GM12878 (cell line): ENCODE measurements at regions not wholly inside any gene's neighbourhood (a gene's known extent, or its start where the extent isn't known, plus 50 kb on each side); places are given as distances from the start of the nearest gene placed in this dataset.

Experiments
- BRCA1 ChIP-seq: IDR thresholded peaks from 2 replicates; pipeline ENCODE4 v1.6.1; 2011; ENCODE audit warnings: low read depth, low read length, improper control_type of control experiment
- EZH2 ChIP-seq: IDR thresholded peaks from 2 replicates; pipeline ENCODE4 v1.6.1; 2012; ENCODE audit warnings: low read depth, mild to moderate bottlenecking, control low read depth, inconsistent platforms, low read length, borderline replicate concordance; ENCODE audit not compliant: control insufficient read depth
- NR2C2 ChIP-seq: IDR thresholded peaks from 2 replicates; pipeline ENCODE4 v1.6.1; 2011; ENCODE audit warnings: borderline replicate concordance, low read depth; ENCODE audit not compliant: control insufficient read depth, insufficient read length
- POLR2A ChIP-seq: IDR thresholded peaks from 2 replicates; pipeline ENCODE4 v1.6.1; 2011; ENCODE audit warnings: low read depth, mild to moderate bottlenecking, low read length
- RCOR1 ChIP-seq: conservative IDR thresholded peaks from 2 replicates; pipeline ENCODE4 v1.6.1; 2012; ENCODE audit warnings: low read depth, low read length, improper control_type of control experiment
- TCF3 ChIP-seq: IDR thresholded peaks from 2 replicates; pipeline ENCODE4 v1.6.1; 2012; ENCODE audit warnings: low read depth, mild to moderate bottlenecking, low read length, borderline replicate concordance; ENCODE audit not compliant: insufficient read depth
- ZNF24 ChIP-seq: fragments of 450-650 bp; IDR thresholded peaks from 2 replicates; pipeline ENCODE4 v1.6.1; 2017; ENCODE audit warnings: antibody characterized with exemption, mild to moderate bottlenecking
- ZNF274 ChIP-seq: IDR thresholded peaks from one replicate; pipeline ENCODE4 v1.8.0; 2011; ENCODE audit not compliant: insufficient read length, insufficient read depth
- TF ChIP-seq, protein P1 (sequence below): fragments of 450-650 bp; conservative IDR thresholded peaks from 2 replicates; pipeline ENCODE4 v1.6.1; 2017; ENCODE audit warnings: mild to moderate bottlenecking, moderate library complexity
- TF ChIP-seq, protein P2 (sequence below), 3 experiments: IDR thresholded peaks in 2 of 3; conservative IDR thresholded peaks in 1 of 3; 2 replicates each; pipeline ENCODE4 v1.5.1; 2011; ENCODE audit warnings: low read depth in 3 of 3, low read length in 3 of 3, mild to moderate bottlenecking in 3 of 3, control low read depth in 2 of 3, moderate library complexity in 2 of 3, inconsistent platforms in 1 of 3, mixed read lengths in 1 of 3; ENCODE audit not compliant: control insufficient read depth in 2 of 3, insufficient read depth in 1 of 3; ENCODE audit errors: extremely low read depth in 1 of 3

DNA sequence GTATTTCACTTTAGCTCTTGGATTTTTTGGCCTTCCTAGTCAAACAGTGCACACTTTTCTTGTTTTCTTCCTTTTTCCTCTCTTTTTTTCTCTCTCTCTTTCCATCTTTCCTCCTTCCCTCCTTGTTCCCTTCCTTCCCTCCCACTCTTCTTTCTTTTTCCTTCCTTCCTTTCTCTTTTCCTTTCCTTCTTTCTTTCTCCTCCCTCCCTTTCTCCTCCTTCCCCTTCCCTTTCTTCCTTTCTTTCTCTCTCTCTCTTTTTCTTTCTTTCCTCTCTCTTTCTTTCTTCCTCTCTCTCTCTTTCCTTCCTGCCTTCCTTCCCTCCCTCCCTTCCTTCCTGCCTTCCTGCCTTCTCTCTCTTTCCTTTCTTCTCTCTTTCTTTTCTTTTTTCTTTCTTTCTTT is 181.6 kb upstream of the ELAC2 start:
- TF ChIP-seq ZNF24: no peak
- TF ChIP-seq, protein P1, sequence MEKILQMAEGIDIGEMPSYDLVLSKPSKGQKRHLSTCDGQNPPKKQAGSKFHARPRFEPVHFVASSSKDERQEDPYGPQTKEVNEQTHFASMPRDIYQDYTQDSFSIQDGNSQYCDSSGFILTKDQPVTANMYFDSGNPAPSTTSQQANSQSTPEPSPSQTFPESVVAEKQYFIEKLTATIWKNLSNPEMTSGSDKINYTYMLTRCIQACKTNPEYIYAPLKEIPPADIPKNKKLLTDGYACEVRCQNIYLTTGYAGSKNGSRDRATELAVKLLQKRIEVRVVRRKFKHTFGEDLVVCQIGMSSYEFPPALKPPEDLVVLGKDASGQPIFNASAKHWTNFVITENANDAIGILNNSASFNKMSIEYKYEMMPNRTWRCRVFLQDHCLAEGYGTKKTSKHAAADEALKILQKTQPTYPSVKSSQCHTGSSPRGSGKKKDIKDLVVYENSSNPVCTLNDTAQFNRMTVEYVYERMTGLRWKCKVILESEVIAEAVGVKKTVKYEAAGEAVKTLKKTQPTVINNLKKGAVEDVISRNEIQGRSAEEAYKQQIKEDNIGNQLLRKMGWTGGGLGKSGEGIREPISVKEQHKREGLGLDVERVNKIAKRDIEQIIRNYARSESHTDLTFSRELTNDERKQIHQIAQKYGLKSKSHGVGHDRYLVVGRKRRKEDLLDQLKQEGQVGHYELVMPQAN: no peak
- no peak for TF ChIP-seq NR2C2
- TF ChIP-seq RCOR1: no peak
- TF ChIP-seq, protein P2, sequence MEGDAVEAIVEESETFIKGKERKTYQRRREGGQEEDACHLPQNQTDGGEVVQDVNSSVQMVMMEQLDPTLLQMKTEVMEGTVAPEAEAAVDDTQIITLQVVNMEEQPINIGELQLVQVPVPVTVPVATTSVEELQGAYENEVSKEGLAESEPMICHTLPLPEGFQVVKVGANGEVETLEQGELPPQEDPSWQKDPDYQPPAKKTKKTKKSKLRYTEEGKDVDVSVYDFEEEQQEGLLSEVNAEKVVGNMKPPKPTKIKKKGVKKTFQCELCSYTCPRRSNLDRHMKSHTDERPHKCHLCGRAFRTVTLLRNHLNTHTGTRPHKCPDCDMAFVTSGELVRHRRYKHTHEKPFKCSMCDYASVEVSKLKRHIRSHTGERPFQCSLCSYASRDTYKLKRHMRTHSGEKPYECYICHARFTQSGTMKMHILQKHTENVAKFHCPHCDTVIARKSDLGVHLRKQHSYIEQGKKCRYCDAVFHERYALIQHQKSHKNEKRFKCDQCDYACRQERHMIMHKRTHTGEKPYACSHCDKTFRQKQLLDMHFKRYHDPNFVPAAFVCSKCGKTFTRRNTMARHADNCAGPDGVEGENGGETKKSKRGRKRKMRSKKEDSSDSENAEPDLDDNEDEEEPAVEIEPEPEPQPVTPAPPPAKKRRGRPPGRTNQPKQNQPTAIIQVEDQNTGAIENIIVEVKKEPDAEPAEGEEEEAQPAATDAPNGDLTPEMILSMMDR (IDR thresholded peaks at IDR 0.05 in 2 of 3, conservative IDR thresholded peaks at IDR 0.05 in 1 of 3; ENCODE audit: control insufficient read depth in 2 of 3, extremely low read depth in 1 of 3, insufficient read depth in 1 of 3, low read depth in 3 of 3, low read length in 3 of 3): no peak
- TF ChIP-seq TCF3: no peak
- TF ChIP-seq ZNF274: no peak
- TF ChIP-seq POLR2A: no peak
- TF ChIP-seq EZH2: no peak
- TF ChIP-seq BRCA1: no peak
